ENCODE measurements at regions not wholly inside any gene's neighbourhood (a gene's known extent, or its start where the extent isn't known, plus 50 kb on each side); places are given as distances from the start of the nearest gene placed in this dataset.

DNA sequence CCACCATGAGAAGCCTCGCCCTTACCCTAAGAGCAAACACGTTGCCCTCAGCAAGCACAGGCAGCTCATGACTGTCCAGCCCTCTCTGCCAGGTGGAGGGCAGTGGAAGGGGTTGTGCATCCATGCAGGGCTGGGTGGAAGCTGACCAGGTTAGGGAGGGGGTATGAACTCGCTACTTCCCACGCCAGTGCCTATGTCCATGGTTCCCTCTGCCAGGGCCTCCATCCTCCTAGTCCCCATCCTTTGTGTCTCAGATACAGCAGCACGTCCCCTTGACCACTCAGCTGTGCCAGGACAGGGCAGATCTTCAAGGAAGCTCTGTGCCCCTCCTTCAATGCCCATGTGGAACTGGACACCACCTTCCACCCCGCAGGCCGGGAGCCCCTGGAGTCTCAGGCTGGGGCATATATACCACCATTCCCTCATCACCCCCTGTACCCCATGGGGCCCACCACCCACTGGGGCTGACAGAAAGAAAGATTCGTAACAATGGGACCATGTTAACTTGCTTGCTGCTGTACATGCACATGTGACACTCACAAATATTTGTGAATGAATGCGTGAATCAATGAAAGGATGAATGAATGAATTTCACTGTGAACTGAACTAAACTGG, 90.7 kb downstream of the ANKRD60 start:
- TF ChIP-seq, protein P1, sequence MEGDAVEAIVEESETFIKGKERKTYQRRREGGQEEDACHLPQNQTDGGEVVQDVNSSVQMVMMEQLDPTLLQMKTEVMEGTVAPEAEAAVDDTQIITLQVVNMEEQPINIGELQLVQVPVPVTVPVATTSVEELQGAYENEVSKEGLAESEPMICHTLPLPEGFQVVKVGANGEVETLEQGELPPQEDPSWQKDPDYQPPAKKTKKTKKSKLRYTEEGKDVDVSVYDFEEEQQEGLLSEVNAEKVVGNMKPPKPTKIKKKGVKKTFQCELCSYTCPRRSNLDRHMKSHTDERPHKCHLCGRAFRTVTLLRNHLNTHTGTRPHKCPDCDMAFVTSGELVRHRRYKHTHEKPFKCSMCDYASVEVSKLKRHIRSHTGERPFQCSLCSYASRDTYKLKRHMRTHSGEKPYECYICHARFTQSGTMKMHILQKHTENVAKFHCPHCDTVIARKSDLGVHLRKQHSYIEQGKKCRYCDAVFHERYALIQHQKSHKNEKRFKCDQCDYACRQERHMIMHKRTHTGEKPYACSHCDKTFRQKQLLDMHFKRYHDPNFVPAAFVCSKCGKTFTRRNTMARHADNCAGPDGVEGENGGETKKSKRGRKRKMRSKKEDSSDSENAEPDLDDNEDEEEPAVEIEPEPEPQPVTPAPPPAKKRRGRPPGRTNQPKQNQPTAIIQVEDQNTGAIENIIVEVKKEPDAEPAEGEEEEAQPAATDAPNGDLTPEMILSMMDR (IDR thresholded peaks at IDR 0.05), result no peak
- TF ChIP-seq POLR2A (IDR thresholded peaks at IDR 0.05), result no peak

Measured in uterus (tissue), 2 donors.